Transverse colon (tissue), 4 donors: ENCODE measurements at regions not wholly inside any gene's neighbourhood (a gene's known extent, or its start where the extent isn't known, plus 50 kb on each side); places are given as distances from the start of the nearest gene placed in this dataset.

Experiments
- DNase-seq: peaks from one replicate; pipeline ENCODE4 v3.0.0-alpha.2; 2019
- H3K27ac ChIP-seq, 4 donors: fragments of 200-600 bp; sonication (generic); 2 replicates each; pipeline ENCODE4 v1.5.1; 2016 to 2018; ENCODE audit warnings: inconsistent platforms in 4 of 4
- H3K27me3 ChIP-seq: fragments of 200-600 bp; sonication (generic); 2 replicates; pipeline ENCODE4 v1.5.1; 2017; ENCODE audit warnings: inconsistent platforms
- H3K36me3 ChIP-seq, 4 donors: fragments of 200-600 bp; sonication (generic); 2 replicates each; pipeline ENCODE4 v1.5.1; 2017 to 2019; ENCODE audit warnings: inconsistent platforms in 4 of 4
- H3K4me1 ChIP-seq, 4 donors: fragments of 200-600 bp; sonication (generic); 2 replicates each; pipeline ENCODE4 v1.5.1; 2017 to 2020; ENCODE audit warnings: inconsistent platforms in 4 of 4
- H3K4me3 ChIP-seq, 4 donors: fragments of 200-600 bp; sonication (generic); 1 replicate in 1 of 4; 2 replicates in 3 of 4; pipeline versions ENCODE4 v1.5.1 to v1.6.1; 2017 to 2019; ENCODE audit warnings: inconsistent platforms in 4 of 4
- H3K9me3 ChIP-seq, 2 donors: fragments of 200-600 bp; sonication (generic); 2 replicates each; pipeline ENCODE4 v1.5.1; 2017 to 2019; ENCODE audit warnings: inconsistent platforms in 2 of 2
- CTCF ChIP-seq, 5 experiments: fragments of 200-600 bp in 3 of 5; fragments of 450-650 bp in 2 of 5; sonication (generic) in 3 of 5; IDR thresholded peaks; 1 replicate in 2 of 5; 2 replicates in 3 of 5; pipeline ENCODE4 v1.5.1; 2016 to 2017; ENCODE audit warnings: antibody characterized with exemption in 5 of 5, inconsistent platforms in 3 of 5, mild to moderate bottlenecking in 2 of 5, moderate library complexity in 1 of 5
- EP300 ChIP-seq: sonication (generic); formaldehyde crosslinking; IDR thresholded peaks from one replicate; pipeline ENCODE4 v1.6.1; 2017; ENCODE audit warnings: antibody characterized with exemption, low read depth
- POLR2A ChIP-seq: fragments of 450-650 bp; IDR thresholded peaks from one replicate; pipeline ENCODE4 v1.6.1; 2016; ENCODE audit warnings: antibody characterized with exemption, mild to moderate bottlenecking, moderate library complexity
- POLR2AphosphoS5 ChIP-seq, 3 donors: sonication (generic); formaldehyde crosslinking; IDR thresholded peaks; one replicate each; pipeline ENCODE4 v1.6.1; 2016; ENCODE audit warnings: antibody characterized with exemption in 3 of 3
- WGBS, 2 donors: methylation state at CpG; one replicate each; pipeline ENCODE4 v1.1.5; 2018; ENCODE audit warnings: low coverage in 1 of 2; 5-methylcytosine and 5-hydroxymethylcytosine counted together
- in situ Hi-C, 4 donors: fragments of 200-750 bp; cut with MboI; loops; one replicate each; pipeline versions ENCODE4 v1.15.0 to v1.15.1; 2017; ENCODE audit warnings: low sequenced_read_pairs in 3 of 4, low pct_ligation_motif_present in 1 of 4, low pct_unique_long_range_greater_than_20kb in 1 of 4
- intact Hi-C: fragments of 100-400 bp; cut with DNase I; formaldehyde crosslinking; loops from one replicate; pipeline ENCODE4 v1.15.1; 2023; ENCODE audit warnings: low total_unique reads

GRCh38 chr7:131225619-131226513 is 101.8 kb upstream of the MKLN1 start:
- H3K9me3 ChIP-seq = no peaks in the 10 kb centered on the region
- peak overlapping the region in 1 of 4 donors; percentile 5 for H3K4me3 ChIP-seq
- H3K4me1 ChIP-seq = peaks cover 14 to 23% (median 19%) of the 10 kb centered on the region in 4 donors
- no peaks in the 10 kb centered on the region for H3K36me3 ChIP-seq
- TF ChIP-seq POLR2A = no peak
- TF ChIP-seq POLR2AphosphoS5 (IDR thresholded peaks at IDR 0.05) = peak in 2 of 3 donors; percentile 20 to 49
- peak; percentile 55 for TF ChIP-seq EP300
- H3K27ac ChIP-seq = peak overlapping the region; percentile 81 to 84 (median 82)
- H3K27me3 ChIP-seq = no peaks in the 10 kb centered on the region
- peak; percentile 73 for DNase-seq
- in situ Hi-C loops (no loop called here), intact Hi-C loops (no loop called here)
- WGBS, 2 donors = 23 to 32% methylated on average over 4 to 9 of the region's 9 CpGs

- peaks cover 14 to 23% (median 19%) of the 10 kb centered on the region in 4 donors for H3K4me1 ChIP-seq
- in situ Hi-C loops (no loop called here), intact Hi-C loops (no loop called here)
- TF ChIP-seq EP300 (no peak), POLR2AphosphoS5 (IDR thresholded peaks at IDR 0.05) (no peak), POLR2A (no peak), CTCF (IDR thresholded peaks at IDR 0.05) (no peak)
- no peak for DNase-seq
- peak overlapping the region; percentile 81 to 84 (median 82) for H3K27ac ChIP-seq
- H3K27me3 ChIP-seq = no peaks in the 10 kb centered on the region
- H3K36me3 ChIP-seq = no peaks in the 10 kb centered on the region
- H3K4me3 ChIP-seq = peak overlapping the region in 1 of 4 donors; percentile 5
- H3K9me3 ChIP-seq = no peaks in the 10 kb centered on the region
Observed at GRCh38 chr7:131226514-131226865, 101.2 kb upstream of the MKLN1 start.

GRCh38 chr7:131231381-131232220 is 96.1 kb upstream of the MKLN1 start:
- no peaks in the 10 kb centered on the region for H3K27me3 ChIP-seq
- intact Hi-C loops = no loop called here
- WGBS, 2 donors = 57 to 81% methylated on average over 6 to 10 of the region's 10 CpGs
- no peaks in the 10 kb centered on the region for H3K36me3 ChIP-seq
- peak overlapping the region; percentile 45 to 68 (median 60) for H3K27ac ChIP-seq
- peak overlapping the region in 1 of 4 donors; percentile 0 for H3K4me3 ChIP-seq
- H3K9me3 ChIP-seq = no peaks in the 10 kb centered on the region
- peaks cover 0 to 6% (median 4%) of the 10 kb centered on the region in 4 donors for H3K4me1 ChIP-seq
- DNase-seq = peak; percentile 53
- TF ChIP-seq POLR2A (no peak), POLR2AphosphoS5 (IDR thresholded peaks at IDR 0.05) (peak in 1 of 3 donors; percentile 20)
- in situ Hi-C loops = no loop called here

GRCh38 chr7:131232768-131233167 is 94.9 kb upstream of the MKLN1 start:
- Histone ChIP-seq H3K27ac (no peak overlapping the region), H3K4me1 (no peaks in the 10 kb centered on the region), H3K36me3 (no peaks in the 10 kb centered on the region), H3K9me3 (no peaks in the 10 kb centered on the region), H3K27me3 (no peaks in the 10 kb centered on the region), H3K4me3 (no peak overlapping the region)
- no peak for DNase-seq
- in situ Hi-C loops (no loop called here), intact Hi-C loops (no loop called here)
- TF ChIP-seq POLR2A = no peak
- TF ChIP-seq EP300 = no peak
- no peak for TF ChIP-seq POLR2AphosphoS5 (IDR thresholded peaks at IDR 0.05)
- no peak for TF ChIP-seq CTCF (IDR thresholded peaks at IDR 0.05)
- 88 to 96% methylated on average over 5 to 9 of the region's 9 CpGs for WGBS, 2 donors

GRCh38 chr7:131233193-131233592 is 94.5 kb upstream of the MKLN1 start:
- Histone ChIP-seq H3K27ac (no peak overlapping the region), H3K9me3 (no peaks in the 10 kb centered on the region), H3K36me3 (no peaks in the 10 kb centered on the region), H3K4me3 (no peak overlapping the region), H3K4me1 (no peaks in the 10 kb centered on the region), H3K27me3 (no peaks in the 10 kb centered on the region)
- intact Hi-C loops = no loop called here
- TF ChIP-seq POLR2AphosphoS5 (IDR thresholded peaks at IDR 0.05) (no peak), POLR2A (no peak), CTCF (IDR thresholded peaks at IDR 0.05) (no peak), EP300 (no peak)
- DNase-seq = no peak
- 92 to 95% methylated on average over 4 of the region's 4 CpGs for WGBS, 2 donors
- in situ Hi-C loops = no loop called here
